Mucosa of rectum (tissue), 2 donors: ENCODE measurements at regions not wholly inside any gene's neighbourhood (a gene's known extent, or its start where the extent isn't known, plus 50 kb on each side); places are given as distances from the start of the nearest gene placed in this dataset.

Experiments
- H3K27ac ChIP-seq, 2 donors: one replicate each; pipeline ENCODE4 v1.7.0; 2013; ENCODE audit warnings: inconsistent platforms in 2 of 2, low read depth in 2 of 2, low read length in 2 of 2
- H3K27me3 ChIP-seq, 2 donors: one replicate each; pipeline ENCODE4 v1.7.0; 2013; ENCODE audit warnings: low read length in 2 of 2; ENCODE audit not compliant: control insufficient read depth in 2 of 2, insufficient read depth in 2 of 2
- H3K36me3 ChIP-seq, 2 donors: one replicate each; pipeline ENCODE4 v1.7.0; 2013; ENCODE audit warnings: low read length in 2 of 2; ENCODE audit not compliant: control insufficient read depth in 2 of 2, insufficient read depth in 2 of 2
- H3K4me1 ChIP-seq, 2 donors: one replicate each; pipeline ENCODE4 v1.7.0; 2013; ENCODE audit warnings: low read length in 2 of 2, mild to moderate bottlenecking in 1 of 2; ENCODE audit not compliant: control insufficient read depth in 2 of 2, insufficient read depth in 2 of 2
- H3K4me3 ChIP-seq, 2 donors: one replicate each; pipeline ENCODE4 v1.7.0; 2013; ENCODE audit warnings: low read length in 2 of 2
- H3K9ac ChIP-seq, 2 donors: one replicate each; pipeline ENCODE4 v1.7.0; 2013; ENCODE audit warnings: low read length in 2 of 2, low read depth in 1 of 2, mild to moderate bottlenecking in 1 of 2
- H3K9me3 ChIP-seq, 2 donors: one replicate each; pipeline ENCODE4 v1.7.0; 2013; ENCODE audit warnings: low read length in 2 of 2; ENCODE audit not compliant: control insufficient read depth in 2 of 2
- donor health status: healthy.
- donor health status: Normal muscosa, but diverticular disease.

DNA sequence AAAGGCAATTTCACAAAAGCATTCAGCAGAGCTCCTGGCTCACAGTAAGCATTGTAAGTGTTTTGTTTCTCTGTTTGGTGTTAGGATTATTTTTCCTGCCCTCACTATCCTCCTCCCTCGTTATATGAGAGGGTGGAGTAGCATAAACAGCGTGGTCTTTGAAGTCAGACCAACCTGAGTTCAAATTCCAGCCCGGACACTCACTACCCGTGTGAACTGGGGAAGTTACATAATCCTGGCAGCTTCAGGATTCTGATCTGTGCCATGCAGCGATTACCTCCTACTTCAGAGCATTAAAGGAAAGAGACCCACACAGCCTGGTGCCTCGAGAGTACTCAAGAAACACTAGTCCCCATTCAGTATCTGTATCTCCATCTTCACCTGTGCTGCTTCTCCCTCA, 386.5 kb downstream of the INHBA start:
- H3K27ac ChIP-seq: no peak overlapping the region
- no peaks in the 10 kb centered on the region for H3K27me3 ChIP-seq
- no peaks in the 10 kb centered on the region for H3K9me3 ChIP-seq
- peaks cover 4 to 15% of the 10 kb centered on the region in 2 donors for H3K4me1 ChIP-seq
- H3K9ac ChIP-seq: no peak overlapping the region
- H3K36me3 ChIP-seq: no peaks in the 10 kb centered on the region
- no peak overlapping the region for H3K4me3 ChIP-seq

DNA sequence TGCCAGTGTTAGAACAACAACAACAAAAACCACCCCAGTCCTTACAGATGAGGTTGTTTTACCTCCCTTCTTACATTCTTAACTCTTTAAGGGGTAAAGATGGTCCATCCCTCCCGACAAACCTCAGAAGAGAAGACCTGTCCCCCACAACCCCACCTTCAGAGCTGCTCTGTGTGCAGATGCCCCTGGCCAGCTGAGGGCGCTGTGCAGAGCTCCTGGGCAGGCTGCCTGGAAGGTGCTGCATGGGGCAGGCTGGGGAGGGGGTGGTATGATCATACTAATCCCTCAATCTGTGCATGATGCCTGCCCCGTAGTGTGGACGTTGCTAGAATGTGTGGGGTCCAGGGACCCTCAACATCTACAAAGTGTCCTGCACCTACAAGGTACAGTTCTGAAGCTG, 387.1 kb downstream of the INHBA start:
- no peak overlapping the region for H3K27ac ChIP-seq
- no peaks in the 10 kb centered on the region for H3K27me3 ChIP-seq
- H3K9me3 ChIP-seq: no peaks in the 10 kb centered on the region
- no peaks in the 10 kb centered on the region for H3K36me3 ChIP-seq
- H3K9ac ChIP-seq: no peak overlapping the region
- peaks cover 4 to 15% of the 10 kb centered on the region in 2 donors for H3K4me1 ChIP-seq
- no peak overlapping the region for H3K4me3 ChIP-seq

DNA sequence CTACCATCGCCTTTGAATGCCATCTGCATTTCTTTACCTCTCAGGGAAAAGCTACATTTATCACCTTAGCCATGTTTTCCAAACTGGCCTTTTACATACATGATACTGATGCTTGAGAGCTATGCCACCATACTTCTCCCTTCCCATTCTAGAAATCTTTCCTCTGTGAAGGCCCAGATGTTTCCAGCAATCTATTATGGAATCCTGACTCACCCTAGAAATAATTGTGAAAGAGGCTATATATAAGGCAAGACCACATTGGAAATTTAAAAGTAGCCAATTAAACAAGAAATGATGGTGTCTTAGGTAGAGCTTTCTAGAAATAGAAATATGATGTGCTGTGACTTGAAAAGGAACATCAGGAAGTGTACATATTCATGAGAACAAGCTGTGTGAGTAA, 389.7 kb downstream of the INHBA start:
- H3K27ac ChIP-seq: no peak overlapping the region
- no peaks in the 10 kb centered on the region for H3K27me3 ChIP-seq
- H3K9me3 ChIP-seq: no peaks in the 10 kb centered on the region
- no peak overlapping the region for H3K9ac ChIP-seq
- no peak overlapping the region for H3K4me3 ChIP-seq
- no peaks in the 10 kb centered on the region for H3K36me3 ChIP-seq
- peaks cover 4 to 15% of the 10 kb centered on the region in 2 donors for H3K4me1 ChIP-seq

DNA sequence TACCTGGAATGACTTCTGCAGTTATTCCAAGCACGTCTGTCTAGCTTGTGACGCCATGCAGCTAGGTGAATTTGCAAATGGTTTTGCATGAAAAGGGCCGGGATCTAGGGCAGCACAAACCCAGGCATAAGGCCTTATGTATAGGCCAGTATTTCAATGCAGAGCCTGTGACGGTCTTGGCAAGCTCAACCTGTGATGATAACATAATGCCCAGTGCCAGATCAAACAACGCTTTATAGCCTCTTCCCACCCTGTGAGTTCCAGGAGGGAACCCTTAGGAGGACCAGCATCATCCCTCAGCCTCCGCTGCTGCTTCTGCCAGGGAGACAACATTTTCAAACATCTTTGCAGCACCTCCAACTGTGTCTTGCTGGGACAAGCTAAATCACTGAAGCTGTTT, 390.7 kb downstream of the INHBA start:
- no peaks in the 10 kb centered on the region for H3K9me3 ChIP-seq
- H3K27me3 ChIP-seq: no peaks in the 10 kb centered on the region
- peaks cover 4 to 15% of the 10 kb centered on the region in 2 donors for H3K4me1 ChIP-seq
- H3K36me3 ChIP-seq: no peaks in the 10 kb centered on the region
- H3K9ac ChIP-seq: no peak overlapping the region
- no peak overlapping the region for H3K4me3 ChIP-seq
- no peak overlapping the region for H3K27ac ChIP-seq

DNA sequence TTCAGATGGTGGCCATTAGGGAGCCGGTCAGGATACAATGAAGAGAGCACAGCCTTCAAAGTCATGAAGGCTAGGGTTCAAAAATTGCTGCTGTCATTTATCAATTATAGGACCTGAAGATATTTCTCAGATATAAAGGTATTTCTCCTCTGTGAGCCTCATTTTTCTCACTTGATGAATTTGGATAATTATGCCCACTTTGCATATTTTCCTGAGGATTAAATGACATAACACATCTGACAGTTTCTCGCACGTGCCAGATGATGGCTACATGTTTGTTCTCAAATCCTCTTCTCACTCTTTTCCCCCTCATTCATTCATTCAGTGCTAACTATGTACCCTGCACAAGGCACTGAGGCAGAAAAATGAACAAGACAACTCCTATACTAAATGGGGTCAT, 391.6 kb downstream of the INHBA start:
- Histone ChIP-seq H3K9me3 (no peaks in the 10 kb centered on the region), H3K27ac (no peak overlapping the region), H3K36me3 (no peaks in the 10 kb centered on the region), H3K4me1 (peaks cover 4 to 9% of the 10 kb centered on the region in 2 donors), H3K27me3 (no peaks in the 10 kb centered on the region), H3K9ac (no peak overlapping the region), H3K4me3 (no peak overlapping the region)

DNA sequence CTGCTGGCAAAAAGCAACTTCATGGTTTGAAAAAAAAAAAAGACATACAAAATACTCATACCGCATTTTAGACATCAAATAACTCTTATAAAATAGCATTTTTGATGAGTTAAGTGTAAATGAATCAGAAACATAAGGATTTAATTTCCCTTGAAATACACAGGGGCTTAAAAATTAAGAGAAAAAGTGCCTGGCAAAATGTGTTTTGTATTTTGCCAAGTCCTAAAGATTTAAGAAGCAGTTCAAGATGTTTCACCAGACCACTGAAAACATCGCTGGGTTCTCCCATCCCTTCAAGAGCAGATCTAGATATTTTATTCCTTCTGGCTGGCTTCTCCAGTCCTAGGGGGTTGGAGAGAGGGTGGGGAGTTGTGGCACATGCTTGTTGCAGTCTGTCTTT, 396.4 kb downstream of the INHBA start:
- Histone ChIP-seq H3K4me3 (no peak overlapping the region), H3K36me3 (no peaks in the 10 kb centered on the region), H3K9ac (no peak overlapping the region), H3K4me1 (no peaks in the 10 kb centered on the region), H3K27me3 (no peaks in the 10 kb centered on the region), H3K9me3 (no peaks in the 10 kb centered on the region), H3K27ac (no peak overlapping the region)

DNA sequence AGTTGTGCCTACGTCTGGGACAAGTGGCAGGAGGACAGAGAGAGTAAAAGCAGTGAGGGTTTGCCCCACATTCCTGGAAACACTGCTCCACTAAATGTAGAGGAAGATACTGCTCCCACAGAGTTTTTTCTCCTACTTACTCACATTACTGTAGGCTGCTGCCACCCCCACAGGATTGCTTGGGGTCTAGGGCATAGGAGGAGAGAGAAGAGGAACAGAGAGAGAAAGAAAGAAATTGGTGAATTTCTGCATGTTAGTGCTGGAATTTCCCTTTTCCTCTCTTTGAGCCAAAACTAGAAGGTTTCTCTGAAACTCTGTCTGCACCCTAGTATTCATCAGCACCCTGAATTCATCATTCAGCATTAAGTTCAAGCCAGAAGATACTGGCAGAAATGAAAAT, 397.9 kb downstream of the INHBA start:
- Histone ChIP-seq H3K36me3 (no peaks in the 10 kb centered on the region), H3K27ac (no peak overlapping the region), H3K4me1 (no peaks in the 10 kb centered on the region), H3K4me3 (no peak overlapping the region), H3K9me3 (no peaks in the 10 kb centered on the region), H3K9ac (no peak overlapping the region), H3K27me3 (no peaks in the 10 kb centered on the region)

DNA sequence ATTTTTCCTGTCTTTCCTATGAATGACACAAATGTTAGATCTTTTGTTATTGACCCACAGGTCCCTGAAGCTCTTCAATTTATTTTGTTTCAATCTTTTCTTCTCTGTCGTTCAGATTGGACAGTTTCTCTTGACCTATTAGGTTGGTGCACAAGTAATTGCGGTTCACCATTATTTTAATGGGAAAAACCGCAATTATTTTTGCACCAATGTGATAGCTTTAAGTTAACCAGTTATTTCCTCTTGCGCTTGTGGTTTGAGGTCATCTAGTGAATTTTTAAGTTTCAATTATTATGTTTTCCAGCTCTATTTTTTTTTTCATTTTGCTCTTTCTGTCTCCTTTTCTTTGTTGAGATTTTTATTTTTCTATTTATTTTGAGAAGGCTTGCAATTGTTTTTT, 399.2 kb downstream of the INHBA start:
- Histone ChIP-seq H3K27ac (no peak overlapping the region), H3K4me1 (no peaks in the 10 kb centered on the region), H3K27me3 (no peaks in the 10 kb centered on the region), H3K9ac (no peak overlapping the region), H3K36me3 (no peaks in the 10 kb centered on the region), H3K9me3 (no peaks in the 10 kb centered on the region), H3K4me3 (no peak overlapping the region)

DNA sequence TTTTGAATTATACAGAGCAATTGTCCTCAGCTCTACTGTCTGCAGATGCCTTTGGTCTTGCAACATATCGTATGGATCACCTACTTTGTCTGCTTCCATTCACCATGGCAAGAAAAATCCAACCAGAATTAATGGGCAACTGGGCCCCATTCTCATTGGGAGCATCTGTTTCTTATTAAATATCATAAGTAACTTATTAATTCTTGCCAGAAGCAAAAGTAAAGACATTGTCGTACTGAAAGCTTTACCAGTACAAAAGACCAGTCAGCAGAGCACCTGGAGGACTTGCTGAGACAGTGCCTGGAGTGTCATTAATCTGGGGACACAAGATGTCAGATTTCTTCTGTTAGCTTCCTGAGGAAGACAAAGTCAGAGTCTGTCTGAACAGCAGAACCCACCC, 404.5 kb downstream of the INHBA start:
- no peaks in the 10 kb centered on the region for H3K27me3 ChIP-seq
- no peaks in the 10 kb centered on the region for H3K36me3 ChIP-seq
- H3K4me3 ChIP-seq: no peak overlapping the region
- H3K4me1 ChIP-seq: no peaks in the 10 kb centered on the region
- H3K9me3 ChIP-seq: no peaks in the 10 kb centered on the region
- H3K27ac ChIP-seq: no peak overlapping the region
- H3K9ac ChIP-seq: no peak overlapping the region

DNA sequence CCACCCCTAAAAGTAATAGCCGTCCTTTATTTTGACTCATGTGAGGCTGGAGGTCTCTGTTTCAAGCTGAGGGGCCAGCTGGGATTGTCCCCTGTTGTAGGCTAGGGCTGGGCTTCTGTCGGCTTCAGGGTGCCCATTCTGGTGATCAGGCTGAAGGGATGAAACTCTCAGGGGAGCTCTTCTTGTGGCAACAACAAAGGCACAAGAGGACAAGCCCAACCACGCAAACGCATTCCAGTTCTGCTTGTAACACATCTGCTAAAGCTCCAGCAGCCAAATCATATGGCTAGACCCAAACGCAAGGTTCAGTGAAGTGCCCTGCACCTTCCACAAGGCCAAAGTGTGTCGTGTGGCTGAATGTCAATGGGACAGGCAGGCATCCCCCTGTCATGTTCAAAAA, 405.7 kb downstream of the INHBA start:
- Histone ChIP-seq H3K27me3 (no peaks in the 10 kb centered on the region), H3K9me3 (no peaks in the 10 kb centered on the region), H3K36me3 (no peaks in the 10 kb centered on the region), H3K4me3 (no peak overlapping the region), H3K27ac (no peak overlapping the region), H3K9ac (no peak overlapping the region), H3K4me1 (no peaks in the 10 kb centered on the region)

DNA sequence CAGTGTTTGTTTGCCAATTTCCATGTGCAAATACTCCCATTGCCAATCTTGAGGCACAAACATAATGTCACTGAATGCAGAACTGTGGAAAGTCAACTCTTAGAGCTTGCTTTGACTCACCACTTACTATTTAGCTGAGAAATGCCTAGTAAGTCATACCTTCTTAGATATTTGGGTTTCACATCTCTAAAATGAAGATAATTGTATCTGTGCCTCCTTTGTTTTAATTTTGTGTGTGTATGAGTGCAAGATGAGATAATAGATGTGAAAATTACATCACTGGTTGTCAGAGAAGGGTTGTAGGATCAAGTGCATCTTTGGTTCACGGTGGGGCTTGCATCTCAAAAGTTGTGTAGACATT, 407.5 kb downstream of the INHBA start:
- Histone ChIP-seq H3K9me3 (no peaks in the 10 kb centered on the region), H3K27ac (no peak overlapping the region)

More for the DNA sequence above, 407.5 kb downstream of the INHBA start:
- Histone ChIP-seq H3K27me3 (no peaks in the 10 kb centered on the region), H3K4me1 (no peaks in the 10 kb centered on the region), H3K4me3 (no peak overlapping the region), H3K9ac (no peak overlapping the region), H3K36me3 (no peaks in the 10 kb centered on the region)
